ENCODE measurements at regions not wholly inside any gene's neighbourhood (a gene's known extent, or its start where the extent isn't known, plus 50 kb on each side); places are given as distances from the start of the nearest gene placed in this dataset.

DNA sequence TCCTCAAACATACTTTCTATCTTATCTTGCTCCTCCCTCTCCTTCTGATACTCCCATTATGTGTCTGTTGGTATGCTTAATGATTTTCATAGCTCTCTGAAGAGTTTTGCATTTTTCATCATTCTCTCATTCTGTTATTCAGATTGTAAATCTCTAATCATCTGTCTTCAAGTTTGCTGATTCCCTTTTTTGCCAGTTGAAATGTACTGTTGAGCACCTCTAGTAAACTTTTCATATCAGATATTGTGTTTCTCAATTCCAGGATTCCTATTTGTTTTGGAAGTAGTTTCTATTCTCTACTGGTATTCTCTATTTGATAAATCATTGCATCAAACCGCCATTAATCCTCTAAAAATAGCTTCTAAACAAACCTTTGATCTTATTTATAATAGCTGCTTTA is 387.7 kb downstream of the PAX1 start:
- H3K4me3 Mint-ChIP-seq, result no peak overlapping the region
- peaks cover 7% of the 10 kb centered on the region for H3K36me3 Mint-ChIP-seq (ENCODE audit: low read depth)
- H3K27ac Mint-ChIP-seq (ENCODE audit: unreplicated experiment), result no peak overlapping the region
- DNase-seq (ENCODE audit: low read depth, low spot score), result no peak
- TF ChIP-seq, protein P1, sequence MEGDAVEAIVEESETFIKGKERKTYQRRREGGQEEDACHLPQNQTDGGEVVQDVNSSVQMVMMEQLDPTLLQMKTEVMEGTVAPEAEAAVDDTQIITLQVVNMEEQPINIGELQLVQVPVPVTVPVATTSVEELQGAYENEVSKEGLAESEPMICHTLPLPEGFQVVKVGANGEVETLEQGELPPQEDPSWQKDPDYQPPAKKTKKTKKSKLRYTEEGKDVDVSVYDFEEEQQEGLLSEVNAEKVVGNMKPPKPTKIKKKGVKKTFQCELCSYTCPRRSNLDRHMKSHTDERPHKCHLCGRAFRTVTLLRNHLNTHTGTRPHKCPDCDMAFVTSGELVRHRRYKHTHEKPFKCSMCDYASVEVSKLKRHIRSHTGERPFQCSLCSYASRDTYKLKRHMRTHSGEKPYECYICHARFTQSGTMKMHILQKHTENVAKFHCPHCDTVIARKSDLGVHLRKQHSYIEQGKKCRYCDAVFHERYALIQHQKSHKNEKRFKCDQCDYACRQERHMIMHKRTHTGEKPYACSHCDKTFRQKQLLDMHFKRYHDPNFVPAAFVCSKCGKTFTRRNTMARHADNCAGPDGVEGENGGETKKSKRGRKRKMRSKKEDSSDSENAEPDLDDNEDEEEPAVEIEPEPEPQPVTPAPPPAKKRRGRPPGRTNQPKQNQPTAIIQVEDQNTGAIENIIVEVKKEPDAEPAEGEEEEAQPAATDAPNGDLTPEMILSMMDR (conservative IDR thresholded peaks at IDR 0.05), result no peak
- H3K4me1 Mint-ChIP-seq, result no peaks in the 10 kb centered on the region
- H3K27me3 Mint-ChIP-seq (ENCODE audit: low read depth), result peaks cover 3% of the 10 kb centered on the region
- peaks cover 10% of the 10 kb centered on the region for H3K9me3 Mint-ChIP-seq

DNA sequence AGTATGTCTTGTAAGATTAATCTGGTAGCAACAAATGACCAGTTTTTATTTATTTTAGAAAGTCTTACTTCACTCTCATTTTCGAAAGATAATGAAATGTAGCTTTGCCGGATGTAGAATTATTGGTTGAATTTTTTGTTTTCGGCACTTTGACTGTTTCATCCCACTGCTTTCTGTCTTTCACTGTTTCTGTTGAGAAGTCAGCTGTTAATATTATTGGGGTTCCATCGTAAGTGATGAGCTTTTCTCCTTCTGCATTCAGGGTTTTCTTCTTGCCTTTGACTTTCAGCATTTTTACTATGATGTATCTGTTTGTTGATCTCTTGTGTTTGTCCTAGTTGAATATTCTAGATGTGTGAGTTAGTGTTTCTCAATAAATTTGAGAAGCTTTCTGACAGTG is 383.4 kb downstream of the PAX1 start:
- no peaks in the 10 kb centered on the region for H3K27me3 Mint-ChIP-seq (ENCODE audit: low read depth)
- H3K4me3 Mint-ChIP-seq, result no peak overlapping the region
- peaks cover 10% of the 10 kb centered on the region for H3K9me3 Mint-ChIP-seq
- H3K4me1 Mint-ChIP-seq, result no peaks in the 10 kb centered on the region
- no peak overlapping the region for H3K27ac Mint-ChIP-seq (ENCODE audit: unreplicated experiment)
- TF ChIP-seq, protein P1 (conservative IDR thresholded peaks at IDR 0.05), result no peak
- DNase-seq (ENCODE audit: low read depth, low spot score), result no peak
- H3K36me3 Mint-ChIP-seq (ENCODE audit: low read depth), result peaks cover 7% of the 10 kb centered on the region

GRCh38 chr20:22080985-22081384 is 375.5 kb downstream of the PAX1 start:
- Mint-ChIP-seq H3K27me3 (ENCODE audit: low read depth) (no peaks in the 10 kb centered on the region), H3K4me1 (no peaks in the 10 kb centered on the region), H3K9me3 (peaks cover 11% of the 10 kb centered on the region), H3K4me3 (no peak overlapping the region), H3K36me3 (ENCODE audit: low read depth) (peaks cover 3% of the 10 kb centered on the region), H3K27ac (ENCODE audit: unreplicated experiment) (no peak overlapping the region)
- no peak for DNase-seq (ENCODE audit: low read depth, low spot score)
- TF ChIP-seq, protein P1 (conservative IDR thresholded peaks at IDR 0.05), result no peak

- Mint-ChIP-seq H3K9me3 (no peaks in the 10 kb centered on the region), H3K36me3 (ENCODE audit: low read depth) (peaks cover 1% of the 10 kb centered on the region), H3K27me3 (ENCODE audit: low read depth) (no peaks in the 10 kb centered on the region), H3K4me1 (no peaks in the 10 kb centered on the region), H3K27ac (ENCODE audit: unreplicated experiment) (no peak overlapping the region), H3K4me3 (no peak overlapping the region)
- TF ChIP-seq, protein P1 (conservative IDR thresholded peaks at IDR 0.05), result no peak
- no peak for DNase-seq (ENCODE audit: low read depth, low spot score)
These were observed 369.2 kb downstream of the PAX1 start for GRCh38 chr20:22074635-22075034.

- H3K27ac Mint-ChIP-seq (ENCODE audit: unreplicated experiment), result no peak overlapping the region
- peaks cover 3% of the 10 kb centered on the region for H3K9me3 Mint-ChIP-seq
- TF ChIP-seq, protein P1 (conservative IDR thresholded peaks at IDR 0.05), result no peak
- no peak overlapping the region for H3K4me3 Mint-ChIP-seq
- H3K4me1 Mint-ChIP-seq, result no peaks in the 10 kb centered on the region
- H3K27me3 Mint-ChIP-seq (ENCODE audit: low read depth), result no peaks in the 10 kb centered on the region
- H3K36me3 Mint-ChIP-seq (ENCODE audit: low read depth), result no peaks in the 10 kb centered on the region
- no peak for DNase-seq (ENCODE audit: low read depth, low spot score)
These were observed 366.4 kb downstream of the PAX1 start for GRCh38 chr20:22071841-22072240.

- no peaks in the 10 kb centered on the region for H3K36me3 Mint-ChIP-seq (ENCODE audit: low read depth)
- TF ChIP-seq, protein P1 (conservative IDR thresholded peaks at IDR 0.05), result no peak
- H3K9me3 Mint-ChIP-seq, result peaks cover 3% of the 10 kb centered on the region
These were observed 365.2 kb downstream of the PAX1 start for GRCh38 chr20:22070610-22071058.

More at GRCh38 chr20:22070610-22071058, 365.2 kb downstream of the PAX1 start:
- no peak for DNase-seq (ENCODE audit: low read depth, low spot score)
- no peak overlapping the region for H3K27ac Mint-ChIP-seq (ENCODE audit: unreplicated experiment)
- no peaks in the 10 kb centered on the region for H3K4me1 Mint-ChIP-seq
- H3K27me3 Mint-ChIP-seq (ENCODE audit: low read depth), result no peaks in the 10 kb centered on the region
- no peak overlapping the region for H3K4me3 Mint-ChIP-seq

Measured in neural crest cell (in vitro differentiated cells).